HG03025 (cell line): ENCODE measurements at regions not wholly inside any gene's neighbourhood (a gene's known extent, or its start where the extent isn't known, plus 50 kb on each side); places are given as distances from the start of the nearest gene placed in this dataset.

Source experiments
- ATAC-seq: cut with Tn5 transposase; IDR thresholded peaks from one replicate; pipeline ENCODE4 v1.9.1; 2021; ENCODE audit warnings: mild to moderate bottlenecking, moderate library complexity; ENCODE audit not compliant: unreplicated experiment, low FRiP score

GRCh38 chr13:95492044-95492801 is 60.3 kb upstream of the CLDN10 start:
- ATAC-seq: no peak

- no peak for ATAC-seq
Observed at GRCh38 chr13:95494082-95494681, 58.3 kb upstream of the CLDN10 start.

- ATAC-seq: no peak
Observed at GRCh38 chr13:95496485-95496884, 56.0 kb upstream of the CLDN10 start.

GRCh38 chr13:95497381-95497807 is 55.1 kb upstream of the CLDN10 start:
- ATAC-seq: no peak

GRCh38 chr13:95498886-95499285 is 53.6 kb upstream of the CLDN10 start:
- ATAC-seq: no peak

- ATAC-seq: no peak
Observed at GRCh38 chr13:95499811-95500712, 52.5 kb upstream of the CLDN10 start.

- no peak for ATAC-seq
Observed at GRCh38 chr13:95502216-95502615, 50.3 kb upstream of the CLDN10 start.
